ENCODE measurements at regions not wholly inside any gene's neighbourhood (a gene's known extent, or its start where the extent isn't known, plus 50 kb on each side); places are given as distances from the start of the nearest gene placed in this dataset.

DNA sequence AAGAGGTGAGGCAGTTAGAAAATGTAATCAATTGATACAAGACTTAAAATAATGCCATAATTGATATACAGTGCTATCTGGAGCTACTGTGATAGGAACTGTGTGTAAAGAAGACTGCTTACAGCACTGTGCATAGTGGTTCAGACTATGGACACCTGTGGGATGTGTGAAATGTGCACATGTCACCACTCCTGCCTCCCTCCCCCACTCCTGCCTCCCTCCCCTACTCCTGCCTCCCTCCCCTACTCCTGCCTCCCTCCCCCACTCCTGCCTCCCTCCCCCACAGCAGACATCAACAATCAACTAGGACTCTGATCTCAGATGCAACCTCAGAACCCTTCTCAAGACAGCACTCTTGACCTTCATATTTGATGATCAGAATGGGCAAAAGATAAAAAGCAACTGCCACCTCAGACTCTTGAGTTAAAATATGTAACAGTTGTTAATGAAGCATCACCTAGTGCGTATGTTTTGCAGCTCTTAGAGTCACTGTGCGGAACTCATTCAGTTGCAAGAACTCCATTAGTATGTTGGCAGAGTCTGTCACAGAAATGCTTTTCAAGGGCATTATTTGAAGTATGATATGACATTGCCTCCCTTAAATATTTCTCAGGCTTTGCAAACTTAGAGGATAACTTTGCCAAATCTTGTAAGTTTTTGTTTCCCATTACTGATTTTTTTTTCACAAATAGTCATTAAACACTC, 255.2 kb upstream of the DDHD1 start:
- no peaks in the 10 kb centered on the region for H3F3A ChIP-seq (ENCODE audit: control insufficient read depth, insufficient read depth)
- H3K4me3 ChIP-seq (ENCODE audit: low read length): no peak overlapping the region
- no peaks in the 10 kb centered on the region for H3K79me2 ChIP-seq (ENCODE audit: control insufficient read depth, low read length)
- no peaks in the 10 kb centered on the region for H3K9me2 ChIP-seq (replicated peaks; ENCODE audit: control insufficient read depth, low read length)
- H3K4me2 ChIP-seq (ENCODE audit: low read length): no peak overlapping the region
- TF ChIP-seq EZH2phosphoT487 (IDR thresholded peaks at IDR 0.05; ENCODE audit: borderline replicate concordance, low read length): no peak
- no peak for TF ChIP-seq CTCF (IDR thresholded peaks at IDR 0.05; ENCODE audit: low read depth, low read length, poor library complexity, severe bottlenecking)
- H4K20me1 ChIP-seq (ENCODE audit: control insufficient read depth, insufficient read depth, low read depth, low read length): no peaks in the 10 kb centered on the region
- H3K27me3 ChIP-seq (ENCODE audit: control insufficient read depth, low read length): no peaks in the 10 kb centered on the region
- no peaks in the 10 kb centered on the region for H3K9me3 ChIP-seq (ENCODE audit: control insufficient read depth, insufficient read depth, low read length)
- no peak overlapping the region for H3K27ac ChIP-seq (ENCODE audit: low read depth, low read length)
- no peaks in the 10 kb centered on the region for H3K4me1 ChIP-seq (ENCODE audit: control insufficient read depth, low read length)
- no peaks in the 10 kb centered on the region for H3K36me3 ChIP-seq (ENCODE audit: control insufficient read depth, low read length)

DNA sequence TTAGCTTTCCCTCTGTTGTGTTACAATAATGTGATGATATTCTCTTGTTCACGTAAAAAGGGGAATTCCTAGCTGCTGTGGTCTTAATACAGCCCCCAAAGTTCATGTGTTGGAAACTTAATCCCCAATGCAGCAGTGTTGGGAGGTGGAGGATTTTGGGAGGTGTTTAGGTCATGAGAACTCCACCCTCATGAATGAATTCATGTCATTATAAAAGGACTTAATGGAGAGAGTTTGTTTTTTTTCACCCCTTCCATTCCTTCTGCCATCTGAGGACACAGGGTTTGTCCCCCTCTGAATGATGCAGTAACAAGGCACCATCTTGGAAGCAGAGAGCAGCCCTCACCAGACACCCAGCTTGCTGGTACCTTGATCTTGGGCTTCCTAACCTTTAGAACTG, 253.4 kb upstream of the DDHD1 start:
- Histone ChIP-seq H3F3A (ENCODE audit: control insufficient read depth, insufficient read depth) (no peaks in the 10 kb centered on the region), H3K4me3 (ENCODE audit: low read length) (no peak overlapping the region), H3K27ac (ENCODE audit: low read depth, low read length) (no peak overlapping the region), H3K27me3 (ENCODE audit: control insufficient read depth, low read length) (no peaks in the 10 kb centered on the region), H3K4me1 (ENCODE audit: control insufficient read depth, low read length) (no peaks in the 10 kb centered on the region), H3K4me2 (ENCODE audit: low read length) (no peak overlapping the region), H3K9me2 (replicated peaks; ENCODE audit: control insufficient read depth, low read length) (no peaks in the 10 kb centered on the region), H3K79me2 (ENCODE audit: control insufficient read depth, low read length) (no peaks in the 10 kb centered on the region), H3K9me3 (ENCODE audit: control insufficient read depth, insufficient read depth, low read length) (no peaks in the 10 kb centered on the region), H3K36me3 (ENCODE audit: control insufficient read depth, low read length) (no peaks in the 10 kb centered on the region), H4K20me1 (ENCODE audit: control insufficient read depth, insufficient read depth, low read depth, low read length) (no peaks in the 10 kb centered on the region)
- no peak for TF ChIP-seq CTCF (IDR thresholded peaks at IDR 0.05; ENCODE audit: low read depth, low read length, poor library complexity, severe bottlenecking)
- TF ChIP-seq EZH2phosphoT487 (IDR thresholded peaks at IDR 0.05; ENCODE audit: borderline replicate concordance, low read length): no peak

- H3K36me3 ChIP-seq (ENCODE audit: control insufficient read depth, low read length): no peaks in the 10 kb centered on the region
Measured at GRCh38 chr14:53401646-53402045, 248.5 kb upstream of the DDHD1 start.

More at GRCh38 chr14:53401646-53402045, 248.5 kb upstream of the DDHD1 start:
- no peaks in the 10 kb centered on the region for H3K9me3 ChIP-seq (ENCODE audit: control insufficient read depth, insufficient read depth, low read length)
- H3K4me3 ChIP-seq (ENCODE audit: low read length): no peak overlapping the region
- H3K27ac ChIP-seq (ENCODE audit: low read depth, low read length): no peak overlapping the region
- H3K4me1 ChIP-seq (ENCODE audit: control insufficient read depth, low read length): no peaks in the 10 kb centered on the region
- no peaks in the 10 kb centered on the region for H3K27me3 ChIP-seq (ENCODE audit: control insufficient read depth, low read length)
- H3F3A ChIP-seq (ENCODE audit: control insufficient read depth, insufficient read depth): no peaks in the 10 kb centered on the region
- no peak overlapping the region for H3K4me2 ChIP-seq (ENCODE audit: low read length)
- no peak for TF ChIP-seq CTCF (IDR thresholded peaks at IDR 0.05; ENCODE audit: low read depth, low read length, poor library complexity, severe bottlenecking)
- H4K20me1 ChIP-seq (ENCODE audit: control insufficient read depth, insufficient read depth, low read depth, low read length): no peaks in the 10 kb centered on the region
- H3K79me2 ChIP-seq (ENCODE audit: control insufficient read depth, low read length): no peaks in the 10 kb centered on the region
- H3K9me2 ChIP-seq (replicated peaks; ENCODE audit: control insufficient read depth, low read length): no peaks in the 10 kb centered on the region

All from DOHH2 (cell line).